ENCODE measurements at regions not wholly inside any gene's neighbourhood (a gene's known extent, or its start where the extent isn't known, plus 50 kb on each side); places are given as distances from the start of the nearest gene placed in this dataset.

DNA sequence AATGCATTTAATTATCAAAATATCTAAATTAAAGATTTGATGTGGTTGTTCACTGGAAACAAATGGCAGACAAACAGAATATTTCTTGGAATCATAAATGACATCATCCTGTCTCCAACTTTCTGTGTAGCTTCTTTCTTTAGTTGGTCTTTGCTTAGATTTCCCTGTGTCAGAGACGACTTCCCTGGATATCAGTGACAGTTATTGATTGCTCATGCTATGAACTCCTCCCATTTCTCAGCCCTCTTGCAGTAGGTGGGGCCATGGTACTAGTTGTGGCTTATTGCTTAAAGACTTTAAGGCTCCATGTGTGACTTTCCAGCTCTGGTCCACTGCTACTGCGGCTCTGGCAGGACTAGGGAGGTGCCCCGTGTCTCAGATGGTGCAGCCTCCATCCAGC is 592.6 kb downstream of the MTRR start:
- Histone ChIP-seq H3K36me3 (ENCODE audit: insufficient read depth, low read length) (no peaks in the 10 kb centered on the region), H3K4me2 (ENCODE audit: low read length) (no peak overlapping the region), H3K9ac (ENCODE audit: low read length) (no peak overlapping the region), H4K20me1 (ENCODE audit: insufficient read depth, low read length) (no peaks in the 10 kb centered on the region), H3K4me3 (ENCODE audit: low read depth, low read length, poor library complexity, severe bottlenecking) (no peak overlapping the region), H3F3A (ENCODE audit: insufficient read depth, low read length) (no peaks in the 10 kb centered on the region), H3K27me3 (ENCODE audit: insufficient read depth, low read length) (no peaks in the 10 kb centered on the region), H3K79me2 (ENCODE audit: insufficient read depth, low read length) (no peaks in the 10 kb centered on the region), H3K27ac (ENCODE audit: low read depth, low read length, poor library complexity, severe bottlenecking) (no peak overlapping the region), H2AFZ (ENCODE audit: low read length) (no peak overlapping the region), H3K9me2 (ENCODE audit: low read depth, low read length) (no peaks in the 10 kb centered on the region), H3K4me1 (ENCODE audit: insufficient read depth, low read length, severe bottlenecking) (no peaks in the 10 kb centered on the region), H3K9me3 (ENCODE audit: low read length) (no peaks in the 10 kb centered on the region)
- TF ChIP-seq CTCF (IDR thresholded peaks at IDR 0.05; ENCODE audit: low read length) = no peak
- no peak for TF ChIP-seq EZH2 (IDR thresholded peaks at IDR 0.05; ENCODE audit: borderline replicate concordance, low read length)

- Histone ChIP-seq H3K9me2 (ENCODE audit: low read depth, low read length) (no peaks in the 10 kb centered on the region), H2AFZ (ENCODE audit: low read length) (no peak overlapping the region), H3F3A (ENCODE audit: insufficient read depth, low read length) (no peaks in the 10 kb centered on the region), H3K79me2 (ENCODE audit: insufficient read depth, low read length) (no peaks in the 10 kb centered on the region), H3K4me1 (ENCODE audit: insufficient read depth, low read length, severe bottlenecking) (no peaks in the 10 kb centered on the region), H3K27ac (ENCODE audit: low read depth, low read length, poor library complexity, severe bottlenecking) (no peak overlapping the region), H3K27me3 (ENCODE audit: insufficient read depth, low read length) (no peaks in the 10 kb centered on the region), H3K9ac (ENCODE audit: low read length) (no peak overlapping the region), H3K36me3 (ENCODE audit: insufficient read depth, low read length) (no peaks in the 10 kb centered on the region), H3K4me3 (ENCODE audit: low read depth, low read length, poor library complexity, severe bottlenecking) (no peak overlapping the region), H4K20me1 (ENCODE audit: insufficient read depth, low read length) (no peaks in the 10 kb centered on the region), H3K9me3 (ENCODE audit: low read length) (no peaks in the 10 kb centered on the region), H3K4me2 (ENCODE audit: low read length) (no peak overlapping the region)
- TF ChIP-seq CTCF (IDR thresholded peaks at IDR 0.05; ENCODE audit: low read length) (no peak), EZH2 (IDR thresholded peaks at IDR 0.05; ENCODE audit: borderline replicate concordance, low read length) (no peak)
Observed at GRCh38 chr5:8462565-8462964, 593.6 kb downstream of the MTRR start.

DNA sequence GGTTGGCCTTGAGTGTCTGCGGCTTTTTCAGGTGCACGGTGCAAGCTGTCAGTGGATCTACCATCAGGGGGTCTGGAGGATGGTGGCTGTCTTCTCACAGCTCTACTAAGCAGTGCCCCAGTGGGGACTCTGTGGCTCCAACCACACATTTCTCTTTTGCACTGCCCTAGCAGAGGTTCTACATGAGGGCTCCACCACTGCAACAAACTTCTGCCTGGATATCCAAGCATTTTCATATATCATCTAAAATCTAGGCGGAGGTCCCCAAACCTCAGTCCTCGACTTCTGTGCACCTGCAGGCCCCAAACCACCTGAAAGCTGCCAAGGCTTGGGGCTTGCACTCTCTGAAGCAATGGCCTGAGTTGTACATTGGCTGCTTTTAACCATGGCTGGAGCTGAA is 601.5 kb downstream of the MTRR start:
- Histone ChIP-seq H2AFZ (ENCODE audit: low read length) (no peak overlapping the region), H3K9me3 (ENCODE audit: low read length) (0 out of 2 replicates have a peak, but pooled peaks cover 2% of the 10 kb centered on the region), H3K9ac (ENCODE audit: low read length) (no peak overlapping the region), H3K4me1 (ENCODE audit: insufficient read depth, low read length, severe bottlenecking) (no peaks in the 10 kb centered on the region), H3K4me3 (ENCODE audit: low read depth, low read length, poor library complexity, severe bottlenecking) (no peak overlapping the region), H3K27ac (ENCODE audit: low read depth, low read length, poor library complexity, severe bottlenecking) (no peak overlapping the region), H3K27me3 (ENCODE audit: insufficient read depth, low read length) (no peaks in the 10 kb centered on the region), H3K4me2 (ENCODE audit: low read length) (no peak overlapping the region), H3F3A (ENCODE audit: insufficient read depth, low read length) (no peaks in the 10 kb centered on the region), H3K79me2 (ENCODE audit: insufficient read depth, low read length) (no peaks in the 10 kb centered on the region), H4K20me1 (ENCODE audit: insufficient read depth, low read length) (no peaks in the 10 kb centered on the region), H3K36me3 (ENCODE audit: insufficient read depth, low read length) (no peaks in the 10 kb centered on the region), H3K9me2 (ENCODE audit: low read depth, low read length) (no peaks in the 10 kb centered on the region)
- TF ChIP-seq CTCF (IDR thresholded peaks at IDR 0.05; ENCODE audit: low read length) (no peak), EZH2 (IDR thresholded peaks at IDR 0.05; ENCODE audit: borderline replicate concordance, low read length) (no peak)

Measured in OCI-LY1 (cell line).